ENCODE measurements at regions not wholly inside any gene's neighbourhood (a gene's known extent, or its start where the extent isn't known, plus 50 kb on each side); places are given as distances from the start of the nearest gene placed in this dataset.

GRCh38 chr20:40144581-40144980 is 544.5 kb downstream of the MAFB start:
- Histone ChIP-seq H3K36me3 (ENCODE audit: insufficient read depth) (peaks cover 4% of the 10 kb centered on the region; the same call in 1 of the 2 replicates), H3K27me3 (ENCODE audit: insufficient read depth) (no peaks in the 10 kb centered on the region), H3K9me2 (ENCODE audit: insufficient read depth) (0 out of 2 replicates have a peak, but pooled peaks cover 9% of the 10 kb centered on the region), H3K79me2 (replicated peaks; ENCODE audit: insufficient read depth) (no peaks in the 10 kb centered on the region), H3K4me3 (no peak overlapping the region), H3K4me2 (no peak overlapping the region), H3K27ac (ENCODE audit: low read depth) (no peak overlapping the region), H3K4me1 (ENCODE audit: insufficient read depth) (no peaks in the 10 kb centered on the region), H2AFZ (no peak overlapping the region), H4K20me1 (replicated peaks; ENCODE audit: insufficient read depth) (no peaks in the 10 kb centered on the region), H3F3A (replicated peaks; ENCODE audit: low read depth) (no peaks in the 10 kb centered on the region)
- ATAC-seq (no peak), DNase-seq (ENCODE audit: low spot score) (no peak)
- Mint-ChIP-seq H3K27me3 (ENCODE audit: insufficient read depth, low read depth, poor library complexity) (peaks cover 4% of the 10 kb centered on the region), H3K4me3 (no peak overlapping the region), H3K36me3 (ENCODE audit: low read depth) (peaks cover 9% of the 10 kb centered on the region; the same call in 2 of the 3 replicates), H3K9me3 (peaks cover 4% of the 10 kb centered on the region; the same call in 1 of the 3 replicates), H3K4me1 (peaks cover 3% of the 10 kb centered on the region; the same call in 1 of the 3 replicates), H3K27ac (no peak overlapping the region)
- TF ChIP-seq CTCF (conservative IDR thresholded peaks at IDR 0.05; ENCODE audit: low read depth in 2 of 2): no peak
- TF ChIP-seq POLR2AphosphoS5 (IDR thresholded peaks at IDR 0.05; ENCODE audit: low read depth): no peak
- TF ChIP-seq ZNF114 (CRISPR knock-in tag; IDR thresholded peaks at IDR 0.05): no peak
- TF ChIP-seq EZH2 (IDR thresholded peaks at IDR 0.05; ENCODE audit: low read depth, unreplicated experiment): no peak
- TF ChIP-seq ZNF462 (CRISPR knock-in tag; IDR thresholded peaks at IDR 0.05): no peak
- TF ChIP-seq ZNF331 (CRISPR knock-in tag; IDR thresholded peaks at IDR 0.05; ENCODE audit: low read depth): no peak
- TF ChIP-seq EZH2phosphoT487 (IDR thresholded peaks at IDR 0.05; ENCODE audit: unreplicated experiment): no peak
- TF ChIP-seq STAT1 (IDR thresholded peaks at IDR 0.05; ENCODE audit: unreplicated experiment): no peak
- no peak for TF ChIP-seq CREB1 (CRISPR knock-in tag; IDR thresholded peaks at IDR 0.05; ENCODE audit: low read depth)
- TF ChIP-seq NANOG (IDR thresholded peaks at IDR 0.05; ENCODE audit: borderline replicate concordance): no peak
- TF ChIP-seq, protein P1, sequence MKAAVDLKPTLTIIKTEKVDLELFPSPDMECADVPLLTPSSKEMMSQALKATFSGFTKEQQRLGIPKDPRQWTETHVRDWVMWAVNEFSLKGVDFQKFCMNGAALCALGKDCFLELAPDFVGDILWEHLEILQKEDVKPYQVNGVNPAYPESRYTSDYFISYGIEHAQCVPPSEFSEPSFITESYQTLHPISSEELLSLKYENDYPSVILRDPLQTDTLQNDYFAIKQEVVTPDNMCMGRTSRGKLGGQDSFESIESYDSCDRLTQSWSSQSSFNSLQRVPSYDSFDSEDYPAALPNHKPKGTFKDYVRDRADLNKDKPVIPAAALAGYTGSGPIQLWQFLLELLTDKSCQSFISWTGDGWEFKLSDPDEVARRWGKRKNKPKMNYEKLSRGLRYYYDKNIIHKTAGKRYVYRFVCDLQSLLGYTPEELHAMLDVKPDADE (IDR thresholded peaks at IDR 0.05): no peak
- TF ChIP-seq, protein P2, sequence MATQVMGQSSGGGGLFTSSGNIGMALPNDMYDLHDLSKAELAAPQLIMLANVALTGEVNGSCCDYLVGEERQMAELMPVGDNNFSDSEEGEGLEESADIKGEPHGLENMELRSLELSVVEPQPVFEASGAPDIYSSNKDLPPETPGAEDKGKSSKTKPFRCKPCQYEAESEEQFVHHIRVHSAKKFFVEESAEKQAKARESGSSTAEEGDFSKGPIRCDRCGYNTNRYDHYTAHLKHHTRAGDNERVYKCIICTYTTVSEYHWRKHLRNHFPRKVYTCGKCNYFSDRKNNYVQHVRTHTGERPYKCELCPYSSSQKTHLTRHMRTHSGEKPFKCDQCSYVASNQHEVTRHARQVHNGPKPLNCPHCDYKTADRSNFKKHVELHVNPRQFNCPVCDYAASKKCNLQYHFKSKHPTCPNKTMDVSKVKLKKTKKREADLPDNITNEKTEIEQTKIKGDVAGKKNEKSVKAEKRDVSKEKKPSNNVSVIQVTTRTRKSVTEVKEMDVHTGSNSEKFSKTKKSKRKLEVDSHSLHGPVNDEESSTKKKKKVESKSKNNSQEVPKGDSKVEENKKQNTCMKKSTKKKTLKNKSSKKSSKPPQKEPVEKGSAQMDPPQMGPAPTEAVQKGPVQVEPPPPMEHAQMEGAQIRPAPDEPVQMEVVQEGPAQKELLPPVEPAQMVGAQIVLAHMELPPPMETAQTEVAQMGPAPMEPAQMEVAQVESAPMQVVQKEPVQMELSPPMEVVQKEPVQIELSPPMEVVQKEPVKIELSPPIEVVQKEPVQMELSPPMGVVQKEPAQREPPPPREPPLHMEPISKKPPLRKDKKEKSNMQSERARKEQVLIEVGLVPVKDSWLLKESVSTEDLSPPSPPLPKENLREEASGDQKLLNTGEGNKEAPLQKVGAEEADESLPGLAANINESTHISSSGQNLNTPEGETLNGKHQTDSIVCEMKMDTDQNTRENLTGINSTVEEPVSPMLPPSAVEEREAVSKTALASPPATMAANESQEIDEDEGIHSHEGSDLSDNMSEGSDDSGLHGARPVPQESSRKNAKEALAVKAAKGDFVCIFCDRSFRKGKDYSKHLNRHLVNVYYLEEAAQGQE (IDR thresholded peaks at IDR 0.05; ENCODE audit: unreplicated experiment): no peak
- no peak for TF ChIP-seq JUNB (IDR thresholded peaks at IDR 0.05; ENCODE audit: unreplicated experiment)
